HCT116 (cell line): ENCODE measurements at regions not wholly inside any gene's neighbourhood (a gene's known extent, or its start where the extent isn't known, plus 50 kb on each side); places are given as distances from the start of the nearest gene placed in this dataset.

Source experiments
- EGR1 ChIP-seq: IDR thresholded peaks from 2 replicates; pipeline ENCODE4 v1.6.1; 2012; ENCODE audit warnings: low read depth
- MAX ChIP-seq: IDR thresholded peaks from 2 replicates; pipeline ENCODE4 v1.6.1; 2012
- POLR2A ChIP-seq: IDR thresholded peaks from 2 replicates; pipeline ENCODE4 v1.7.0; 2011; ENCODE audit warnings: borderline replicate concordance; ENCODE audit not compliant: insufficient read depth, insufficient read length; ENCODE audit errors: extremely low read depth
- YY1 ChIP-seq: IDR thresholded peaks from 2 replicates; pipeline ENCODE4 v1.6.1; 2011; ENCODE audit warnings: low read length, low read depth, moderate library complexity, mild to moderate bottlenecking; ENCODE audit not compliant: insufficient replicate concordance; ENCODE audit errors: extremely low read depth
- TF ChIP-seq, protein P1 (sequence below), 3 experiments: fragments of 200-600 bp in 1 of 3; sonication (generic) in 1 of 3; IDR thresholded peaks in 2 of 3; conservative IDR thresholded peaks in 1 of 3; 2 replicates each; pipeline ENCODE4 v1.5.1; 2012 to 2017; ENCODE audit warnings: low read depth in 2 of 3, low read length in 2 of 3, antibody characterized with exemption in 1 of 3, borderline replicate concordance in 1 of 3, control low read depth in 1 of 3, mild to moderate bottlenecking in 1 of 3, mixed read lengths in 1 of 3, mixed run types in 1 of 3, moderate library complexity in 1 of 3; ENCODE audit not compliant: insufficient read depth in 1 of 3

DNA sequence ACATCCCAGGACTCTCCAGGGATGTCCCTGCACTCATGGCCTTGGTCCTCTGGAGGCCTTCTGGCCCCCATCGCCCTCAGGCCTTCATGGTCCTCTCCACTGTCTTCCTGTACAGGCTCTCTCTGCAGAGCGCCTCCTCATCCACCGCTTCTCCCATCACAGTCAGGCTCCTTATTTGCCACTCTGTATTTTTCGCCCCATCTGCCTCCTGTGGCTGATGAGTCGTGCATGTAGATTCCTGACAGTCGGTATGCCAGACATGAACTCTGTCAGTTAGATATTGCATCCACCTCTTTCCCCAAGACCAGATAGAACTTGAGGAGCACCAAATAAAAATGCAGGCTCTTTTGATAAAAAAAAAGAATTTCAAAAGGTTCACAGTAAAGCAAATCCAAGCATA is 362.8 kb downstream of the IRX1 start:
- TF ChIP-seq MAX: no peak
- no peak for TF ChIP-seq EGR1
- no peak for TF ChIP-seq POLR2A
- TF ChIP-seq, protein P1, sequence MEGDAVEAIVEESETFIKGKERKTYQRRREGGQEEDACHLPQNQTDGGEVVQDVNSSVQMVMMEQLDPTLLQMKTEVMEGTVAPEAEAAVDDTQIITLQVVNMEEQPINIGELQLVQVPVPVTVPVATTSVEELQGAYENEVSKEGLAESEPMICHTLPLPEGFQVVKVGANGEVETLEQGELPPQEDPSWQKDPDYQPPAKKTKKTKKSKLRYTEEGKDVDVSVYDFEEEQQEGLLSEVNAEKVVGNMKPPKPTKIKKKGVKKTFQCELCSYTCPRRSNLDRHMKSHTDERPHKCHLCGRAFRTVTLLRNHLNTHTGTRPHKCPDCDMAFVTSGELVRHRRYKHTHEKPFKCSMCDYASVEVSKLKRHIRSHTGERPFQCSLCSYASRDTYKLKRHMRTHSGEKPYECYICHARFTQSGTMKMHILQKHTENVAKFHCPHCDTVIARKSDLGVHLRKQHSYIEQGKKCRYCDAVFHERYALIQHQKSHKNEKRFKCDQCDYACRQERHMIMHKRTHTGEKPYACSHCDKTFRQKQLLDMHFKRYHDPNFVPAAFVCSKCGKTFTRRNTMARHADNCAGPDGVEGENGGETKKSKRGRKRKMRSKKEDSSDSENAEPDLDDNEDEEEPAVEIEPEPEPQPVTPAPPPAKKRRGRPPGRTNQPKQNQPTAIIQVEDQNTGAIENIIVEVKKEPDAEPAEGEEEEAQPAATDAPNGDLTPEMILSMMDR (IDR thresholded peaks at IDR 0.05 in 2 of 3, conservative IDR thresholded peaks at IDR 0.05 in 1 of 3; ENCODE audit: borderline replicate concordance in 1 of 3, insufficient read depth in 1 of 3, low read depth in 2 of 3, low read length in 2 of 3): no peak
- no peak for TF ChIP-seq YY1
